SK-N-SH treated with all-trans-retinoic acid at 6 μM for 48 hours (cell line): ENCODE measurements at regions not wholly inside any gene's neighbourhood (a gene's known extent, or its start where the extent isn't known, plus 50 kb on each side); places are given as distances from the start of the nearest gene placed in this dataset.

Source experiments
- ATAC-seq: fragments of 200-7000 bp; cut with Tn5 transposase; 3 replicates; pipeline ENCODE4 v1.9.1; 2020; ENCODE audit warnings: mild to moderate bottlenecking, moderate library complexity
- ARNTL ChIP-seq: fragments of 450-650 bp; formaldehyde crosslinking; IDR thresholded peaks from 2 replicates; pipeline ENCODE4 v1.5.0; 2020; ENCODE audit warnings: low read depth, mild to moderate bottlenecking, moderate library complexity, borderline replicate concordance
- BACH2 ChIP-seq: fragments of 250-450 bp; sonication (Bioruptor Pico); IDR thresholded peaks from 2 replicates; pipeline ENCODE4 v1.9.0; 2021; ENCODE audit warnings: mild to moderate bottlenecking, borderline replicate concordance
- CREB5 ChIP-seq: fragments of 250-450 bp; sonication (Bioruptor Pico); IDR thresholded peaks from 2 replicates; pipeline ENCODE4 v1.5.1; 2020; ENCODE audit warnings: low read depth, mild to moderate bottlenecking, moderate library complexity
- CSDC2 ChIP-seq: fragments of 250-450 bp; sonication (Bioruptor Pico); IDR thresholded peaks from 2 replicates; pipeline ENCODE4 v1.5.0; 2020; ENCODE audit warnings: mild to moderate bottlenecking, moderate library complexity
- CSRNP3 ChIP-seq: fragments of 250-450 bp; sonication (Bioruptor Pico); IDR thresholded peaks from 2 replicates; pipeline ENCODE4 v1.5.1; 2021; ENCODE audit warnings: mild to moderate bottlenecking, moderate library complexity
- ESRRG ChIP-seq: fragments of 250-450 bp; sonication (Bioruptor Pico); IDR thresholded peaks from 2 replicates; pipeline ENCODE4 v1.6.1; 2021; ENCODE audit warnings: mild to moderate bottlenecking
- PATZ1 ChIP-seq: fragments of 250-450 bp; sonication (Bioruptor Pico); IDR thresholded peaks from 2 replicates; pipeline ENCODE4 v1.8.0; 2020; ENCODE audit warnings: mild to moderate bottlenecking, moderate library complexity, borderline replicate concordance
- POU6F1 ChIP-seq: fragments of 250-450 bp; sonication (Bioruptor Pico); IDR thresholded peaks from 2 replicates; pipeline ENCODE4 v1.8.0; 2021; ENCODE audit warnings: low read depth, mild to moderate bottlenecking, moderate library complexity, borderline replicate concordance
- PPARA ChIP-seq: fragments of 250-450 bp; sonication (Bioruptor Pico); IDR thresholded peaks from 2 replicates; pipeline ENCODE4 v1.5.0; 2020; ENCODE audit warnings: mild to moderate bottlenecking, borderline replicate concordance
- RARB ChIP-seq: fragments of 250-450 bp; sonication (Bioruptor Pico); IDR thresholded peaks from 2 replicates; pipeline ENCODE4 v1.8.0; 2021; ENCODE audit warnings: mild to moderate bottlenecking, moderate library complexity
- TCF4 ChIP-seq: fragments of 250-450 bp; sonication (Bioruptor Pico); IDR thresholded peaks from 2 replicates; pipeline ENCODE4 v1.8.0; 2021; ENCODE audit warnings: mild to moderate bottlenecking, moderate library complexity, borderline replicate concordance
- TOX ChIP-seq: fragments of 250-450 bp; sonication (Bioruptor Pico); IDR thresholded peaks from 2 replicates; pipeline ENCODE4 v1.8.0; 2021; ENCODE audit warnings: mild to moderate bottlenecking, moderate library complexity, borderline replicate concordance
- TSHZ2 ChIP-seq: fragments of 250-450 bp; sonication (Bioruptor Pico); IDR thresholded peaks from 2 replicates; pipeline ENCODE4 v1.5.0; 2020; ENCODE audit warnings: mild to moderate bottlenecking, moderate library complexity
- ZC3H10 ChIP-seq: fragments of 250-450 bp; sonication (Bioruptor Pico); IDR thresholded peaks from 2 replicates; pipeline ENCODE4 v1.5.1; 2021; ENCODE audit warnings: mild to moderate bottlenecking, moderate library complexity
- ZFP3 ChIP-seq: fragments of 250-450 bp; sonication (Bioruptor Pico); IDR thresholded peaks from 2 replicates; pipeline ENCODE4 v1.5.0; 2020; ENCODE audit warnings: mild to moderate bottlenecking, moderate library complexity
- ZNF565 ChIP-seq: fragments of 450-650 bp; formaldehyde crosslinking; conservative IDR thresholded peaks from 2 replicates; pipeline ENCODE4 v1.5.0; 2020; ENCODE audit warnings: low read depth, mild to moderate bottlenecking, moderate library complexity
- ZNF70 ChIP-seq: fragments of 450-650 bp; formaldehyde crosslinking; IDR thresholded peaks from 2 replicates; pipeline ENCODE4 v1.5.0; 2020; ENCODE audit warnings: mild to moderate bottlenecking, moderate library complexity
- ZNF8 ChIP-seq: fragments of 450-650 bp; formaldehyde crosslinking; IDR thresholded peaks from 2 replicates; pipeline ENCODE4 v1.5.0; 2020; ENCODE audit warnings: mild to moderate bottlenecking, moderate library complexity

- no peak for ATAC-seq
- TF ChIP-seq ZC3H10 (CRISPR knock-in tag) (no peak), ARNTL (no peak), CREB5 (CRISPR knock-in tag) (no peak), RARB (no peak), TOX (no peak), POU6F1 (no peak), PATZ1 (CRISPR knock-in tag) (no peak), CSRNP3 (CRISPR knock-in tag) (no peak), ZFP3 (CRISPR knock-in tag) (no peak), BACH2 (CRISPR knock-in tag) (no peak), TSHZ2 (CRISPR knock-in tag) (no peak), ZNF565 (CRISPR knock-in tag) (no peak), PPARA (CRISPR knock-in tag) (no peak), ESRRG (CRISPR knock-in tag) (no peak), TCF4 (CRISPR knock-in tag) (no peak)
Measured at GRCh38 chr17:14436266-14436665, 135.4 kb downstream of the HS3ST3B1 start.

GRCh38 chr17:14434506-14434905 lies 133.6 kb downstream of the HS3ST3B1 start:
- no peak for ATAC-seq
- TF ChIP-seq PPARA (CRISPR knock-in tag) (no peak), ESRRG (CRISPR knock-in tag) (no peak), POU6F1 (no peak), PATZ1 (CRISPR knock-in tag) (no peak), CSDC2 (no peak), ZNF70 (CRISPR knock-in tag) (no peak), ZNF8 (CRISPR knock-in tag) (no peak), TSHZ2 (CRISPR knock-in tag) (no peak), RARB (no peak), ZNF565 (CRISPR knock-in tag) (no peak)
